LNCaP clone FGC (cell line): ENCODE measurements at regions not wholly inside any gene's neighbourhood (a gene's known extent, or its start where the extent isn't known, plus 50 kb on each side); places are given as distances from the start of the nearest gene placed in this dataset.

Experiments
- DNase-seq: peaks from one replicate; pipeline ENCODE4 v3.0.0-alpha.2; 2011; ENCODE audit warnings: low read depth
- H3K4me3 ChIP-seq: 2 replicates; pipeline ENCODE4 v1.5.1; 2011; ENCODE audit warnings: mild to moderate bottlenecking, low read depth, low read length, control low read depth
- TF ChIP-seq, protein P1 (sequence below): IDR thresholded peaks from 2 replicates; pipeline ENCODE4 v1.5.1; 2012; ENCODE audit warnings: mild to moderate bottlenecking; ENCODE audit not compliant: control insufficient read depth, insufficient read depth; ENCODE audit errors: extremely low read depth

- DNase-seq: no peak
Measured at GRCh38 chr13:67318398-67318797, 88.3 kb upstream of the PCDH9 start.

DNA sequence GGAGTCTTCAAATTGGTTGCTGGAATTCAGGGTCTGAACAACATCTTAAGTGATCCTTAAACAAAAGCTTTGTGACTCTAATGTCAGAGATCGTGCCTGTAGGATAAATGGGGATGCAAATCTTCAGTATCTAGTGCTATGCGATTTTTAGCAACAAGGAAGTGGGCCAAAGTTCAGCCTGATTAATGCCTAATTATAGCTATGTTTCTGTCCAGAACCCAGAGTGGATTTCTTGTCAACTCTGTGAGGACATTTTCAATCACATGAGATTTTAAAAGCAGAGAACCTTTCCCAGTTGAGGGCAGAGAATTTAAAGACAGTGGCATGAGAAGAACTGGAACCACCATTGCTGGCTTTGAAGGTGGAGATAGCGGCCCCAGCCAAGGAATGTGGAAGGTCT, 84.3 kb upstream of the PCDH9 start:
- TF ChIP-seq, protein P1, sequence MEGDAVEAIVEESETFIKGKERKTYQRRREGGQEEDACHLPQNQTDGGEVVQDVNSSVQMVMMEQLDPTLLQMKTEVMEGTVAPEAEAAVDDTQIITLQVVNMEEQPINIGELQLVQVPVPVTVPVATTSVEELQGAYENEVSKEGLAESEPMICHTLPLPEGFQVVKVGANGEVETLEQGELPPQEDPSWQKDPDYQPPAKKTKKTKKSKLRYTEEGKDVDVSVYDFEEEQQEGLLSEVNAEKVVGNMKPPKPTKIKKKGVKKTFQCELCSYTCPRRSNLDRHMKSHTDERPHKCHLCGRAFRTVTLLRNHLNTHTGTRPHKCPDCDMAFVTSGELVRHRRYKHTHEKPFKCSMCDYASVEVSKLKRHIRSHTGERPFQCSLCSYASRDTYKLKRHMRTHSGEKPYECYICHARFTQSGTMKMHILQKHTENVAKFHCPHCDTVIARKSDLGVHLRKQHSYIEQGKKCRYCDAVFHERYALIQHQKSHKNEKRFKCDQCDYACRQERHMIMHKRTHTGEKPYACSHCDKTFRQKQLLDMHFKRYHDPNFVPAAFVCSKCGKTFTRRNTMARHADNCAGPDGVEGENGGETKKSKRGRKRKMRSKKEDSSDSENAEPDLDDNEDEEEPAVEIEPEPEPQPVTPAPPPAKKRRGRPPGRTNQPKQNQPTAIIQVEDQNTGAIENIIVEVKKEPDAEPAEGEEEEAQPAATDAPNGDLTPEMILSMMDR: no peak
- no peak overlapping the region for H3K4me3 ChIP-seq
- DNase-seq: no peak

More at GRCh38 chr13:67318398-67318797, 88.3 kb upstream of the PCDH9 start:
- TF ChIP-seq, protein P1: no peak
- no peak overlapping the region for H3K4me3 ChIP-seq

- H3K4me3 ChIP-seq: no peak overlapping the region
- TF ChIP-seq, protein P1: no peak
- no peak for DNase-seq
Measured at GRCh38 chr13:67308004-67308772, 78.1 kb upstream of the PCDH9 start.

- TF ChIP-seq, protein P1: no peak
- H3K4me3 ChIP-seq: no peak overlapping the region
- DNase-seq: no peak
Measured at GRCh38 chr13:67306742-67307141, 76.6 kb upstream of the PCDH9 start.

GRCh38 chr13:67303661-67304333, 73.7 kb upstream of the PCDH9 start:
- TF ChIP-seq, protein P1: no peak
- DNase-seq: no peak
- H3K4me3 ChIP-seq: no peak overlapping the region

DNA sequence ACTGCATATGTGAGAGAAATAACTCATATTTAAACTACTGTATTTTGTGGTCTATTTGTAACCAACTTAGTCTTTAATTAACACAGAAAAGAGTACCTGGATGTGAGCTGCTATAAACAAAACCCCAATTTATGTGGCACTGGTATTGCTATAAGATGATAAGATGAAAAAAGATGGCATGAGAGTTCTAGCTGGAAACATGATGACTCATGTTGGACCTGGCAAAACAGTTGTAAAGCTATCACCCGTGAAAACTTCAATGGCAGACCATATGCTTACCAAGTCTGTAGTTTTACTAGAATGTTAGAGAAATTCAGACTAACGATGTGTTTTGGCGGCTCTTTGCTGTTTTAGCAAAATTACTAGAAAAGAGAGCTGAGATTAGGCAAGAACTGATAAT, 69.6 kb upstream of the PCDH9 start:
- DNase-seq: no peak
- TF ChIP-seq, protein P1: no peak
- no peak overlapping the region for H3K4me3 ChIP-seq
